ENCODE measurements at regions not wholly inside any gene's neighbourhood (a gene's known extent, or its start where the extent isn't known, plus 50 kb on each side); places are given as distances from the start of the nearest gene placed in this dataset.

DNA sequence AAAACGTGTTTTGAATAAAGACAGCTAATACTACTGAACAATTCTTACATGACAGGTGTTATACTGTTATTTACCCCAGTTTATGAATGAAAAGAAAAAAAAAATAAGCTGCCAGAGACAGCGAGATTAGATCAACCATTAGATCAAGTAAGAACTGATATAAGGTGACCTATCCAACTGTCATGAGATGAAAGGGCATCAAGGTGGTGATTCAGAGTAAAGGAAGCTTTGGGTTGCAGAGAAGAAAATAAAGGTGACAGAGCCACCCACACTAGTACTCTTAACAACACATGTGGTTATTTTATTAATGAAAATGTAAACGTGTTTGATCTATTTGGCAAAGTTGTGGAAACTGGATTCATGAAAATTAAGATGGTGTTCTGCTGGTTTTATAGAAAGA lies 435.2 kb downstream of the GABRG2 start:
- Mint-ChIP-seq H3K9me3 (no peaks in the 10 kb centered on the region; the same call in 2 of the 3 replicates), H3K27me3 (ENCODE audit: insufficient read depth, low read depth, poor library complexity) (no peaks in the 10 kb centered on the region), H3K4me3 (no peak overlapping the region), H3K4me1 (no peaks in the 10 kb centered on the region), H3K27ac (no peak overlapping the region), H3K36me3 (ENCODE audit: low read depth) (no peaks in the 10 kb centered on the region)
- Histone ChIP-seq H3K36me3 (ENCODE audit: insufficient read depth) (no peaks in the 10 kb centered on the region), H3K79me2 (replicated peaks; ENCODE audit: insufficient read depth) (no peaks in the 10 kb centered on the region), H4K20me1 (replicated peaks; ENCODE audit: insufficient read depth) (no peaks in the 10 kb centered on the region), H3F3A (replicated peaks; ENCODE audit: low read depth) (no peaks in the 10 kb centered on the region), H3K27me3 (ENCODE audit: insufficient read depth) (no peaks in the 10 kb centered on the region), H3K4me1 (ENCODE audit: insufficient read depth) (no peaks in the 10 kb centered on the region), H2AFZ (no peak overlapping the region), H3K9me2 (ENCODE audit: insufficient read depth) (no peaks in the 10 kb centered on the region), H3K4me2 (no peak overlapping the region), H3K4me3 (no peak overlapping the region), H3K27ac (ENCODE audit: low read depth) (no peak overlapping the region)
- ATAC-seq: no peak
- no peak for DNase-seq (ENCODE audit: low spot score)
- TF ChIP-seq, protein P1, sequence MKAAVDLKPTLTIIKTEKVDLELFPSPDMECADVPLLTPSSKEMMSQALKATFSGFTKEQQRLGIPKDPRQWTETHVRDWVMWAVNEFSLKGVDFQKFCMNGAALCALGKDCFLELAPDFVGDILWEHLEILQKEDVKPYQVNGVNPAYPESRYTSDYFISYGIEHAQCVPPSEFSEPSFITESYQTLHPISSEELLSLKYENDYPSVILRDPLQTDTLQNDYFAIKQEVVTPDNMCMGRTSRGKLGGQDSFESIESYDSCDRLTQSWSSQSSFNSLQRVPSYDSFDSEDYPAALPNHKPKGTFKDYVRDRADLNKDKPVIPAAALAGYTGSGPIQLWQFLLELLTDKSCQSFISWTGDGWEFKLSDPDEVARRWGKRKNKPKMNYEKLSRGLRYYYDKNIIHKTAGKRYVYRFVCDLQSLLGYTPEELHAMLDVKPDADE (IDR thresholded peaks at IDR 0.05): no peak
- TF ChIP-seq NANOG (IDR thresholded peaks at IDR 0.05; ENCODE audit: borderline replicate concordance): no peak
- no peak for TF ChIP-seq EZH2phosphoT487 (IDR thresholded peaks at IDR 0.05; ENCODE audit: unreplicated experiment)
- no peak for TF ChIP-seq CREB1 (CRISPR knock-in tag; IDR thresholded peaks at IDR 0.05; ENCODE audit: low read depth)
- no peak for TF ChIP-seq POLR2AphosphoS5 (IDR thresholded peaks at IDR 0.05; ENCODE audit: low read depth)
- no peak for TF ChIP-seq EZH2 (IDR thresholded peaks at IDR 0.05; ENCODE audit: low read depth, unreplicated experiment)
- no peak for TF ChIP-seq ZNF331 (CRISPR knock-in tag; IDR thresholded peaks at IDR 0.05; ENCODE audit: low read depth)
- TF ChIP-seq JUNB (IDR thresholded peaks at IDR 0.05; ENCODE audit: unreplicated experiment): no peak
- TF ChIP-seq, protein P2, sequence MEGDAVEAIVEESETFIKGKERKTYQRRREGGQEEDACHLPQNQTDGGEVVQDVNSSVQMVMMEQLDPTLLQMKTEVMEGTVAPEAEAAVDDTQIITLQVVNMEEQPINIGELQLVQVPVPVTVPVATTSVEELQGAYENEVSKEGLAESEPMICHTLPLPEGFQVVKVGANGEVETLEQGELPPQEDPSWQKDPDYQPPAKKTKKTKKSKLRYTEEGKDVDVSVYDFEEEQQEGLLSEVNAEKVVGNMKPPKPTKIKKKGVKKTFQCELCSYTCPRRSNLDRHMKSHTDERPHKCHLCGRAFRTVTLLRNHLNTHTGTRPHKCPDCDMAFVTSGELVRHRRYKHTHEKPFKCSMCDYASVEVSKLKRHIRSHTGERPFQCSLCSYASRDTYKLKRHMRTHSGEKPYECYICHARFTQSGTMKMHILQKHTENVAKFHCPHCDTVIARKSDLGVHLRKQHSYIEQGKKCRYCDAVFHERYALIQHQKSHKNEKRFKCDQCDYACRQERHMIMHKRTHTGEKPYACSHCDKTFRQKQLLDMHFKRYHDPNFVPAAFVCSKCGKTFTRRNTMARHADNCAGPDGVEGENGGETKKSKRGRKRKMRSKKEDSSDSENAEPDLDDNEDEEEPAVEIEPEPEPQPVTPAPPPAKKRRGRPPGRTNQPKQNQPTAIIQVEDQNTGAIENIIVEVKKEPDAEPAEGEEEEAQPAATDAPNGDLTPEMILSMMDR (conservative IDR thresholded peaks at IDR 0.05; ENCODE audit: low read depth in 2 of 2): no peak
- TF ChIP-seq ZNF114 (CRISPR knock-in tag; IDR thresholded peaks at IDR 0.05): no peak
- TF ChIP-seq STAT1 (IDR thresholded peaks at IDR 0.05; ENCODE audit: unreplicated experiment): no peak

DNA sequence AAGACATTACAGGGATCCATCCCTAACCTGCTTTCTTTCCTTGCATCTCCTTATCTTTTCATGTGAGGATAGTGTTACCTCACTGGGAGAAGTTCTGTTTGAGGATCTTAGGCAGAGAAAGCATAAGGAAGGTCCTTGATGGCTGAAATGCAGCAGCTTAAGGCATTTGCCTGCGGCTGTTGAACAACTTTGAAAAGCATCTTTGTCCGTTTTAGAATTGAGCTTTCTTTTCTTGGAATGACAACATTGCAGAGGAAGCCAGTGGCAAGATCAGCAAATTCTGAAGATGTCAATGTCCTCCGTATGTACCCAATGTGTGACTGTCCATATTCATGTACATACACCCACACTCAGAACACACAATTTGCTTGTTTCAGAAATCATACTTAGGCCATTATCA lies 436.2 kb downstream of the GABRG2 start:
- no peaks in the 10 kb centered on the region for H4K20me1 ChIP-seq (replicated peaks; ENCODE audit: insufficient read depth)
- Mint-ChIP-seq H3K36me3 (ENCODE audit: low read depth) (no peaks in the 10 kb centered on the region), H3K27ac (no peak overlapping the region), H3K4me1 (no peaks in the 10 kb centered on the region), H3K9me3 (no peaks in the 10 kb centered on the region; the same call in 2 of the 3 replicates), H3K4me3 (no peak overlapping the region), H3K27me3 (ENCODE audit: insufficient read depth, low read depth, poor library complexity) (no peaks in the 10 kb centered on the region)
- no peak overlapping the region; the same call in 1 of the 2 replicates for H2AFZ ChIP-seq
- TF ChIP-seq, protein P1 (IDR thresholded peaks at IDR 0.05): no peak
- TF ChIP-seq, protein P2 (conservative IDR thresholded peaks at IDR 0.05; ENCODE audit: low read depth in 2 of 2): no peak
- TF ChIP-seq STAT1 (IDR thresholded peaks at IDR 0.05; ENCODE audit: unreplicated experiment): no peak
- no peak for TF ChIP-seq POLR2AphosphoS5 (IDR thresholded peaks at IDR 0.05; ENCODE audit: low read depth)
- no peak for TF ChIP-seq EZH2 (IDR thresholded peaks at IDR 0.05; ENCODE audit: low read depth, unreplicated experiment)
- TF ChIP-seq JUNB (IDR thresholded peaks at IDR 0.05; ENCODE audit: unreplicated experiment): no peak
- no peaks in the 10 kb centered on the region for H3K9me2 ChIP-seq (ENCODE audit: insufficient read depth)
- ATAC-seq: no peak
- H3K4me1 ChIP-seq (ENCODE audit: insufficient read depth): no peaks in the 10 kb centered on the region
- H3K4me2 ChIP-seq: no peak overlapping the region
- no peak for DNase-seq (ENCODE audit: low spot score)
- H3K27ac ChIP-seq (ENCODE audit: low read depth): no peak overlapping the region
- no peaks in the 10 kb centered on the region for H3K79me2 ChIP-seq (replicated peaks; ENCODE audit: insufficient read depth)
- no peaks in the 10 kb centered on the region for H3K27me3 ChIP-seq (ENCODE audit: insufficient read depth)
- H3K36me3 ChIP-seq (ENCODE audit: insufficient read depth): no peaks in the 10 kb centered on the region
- no peak overlapping the region for H3K4me3 ChIP-seq
- H3F3A ChIP-seq (replicated peaks; ENCODE audit: low read depth): no peaks in the 10 kb centered on the region

Measured in GM23338 (cell line).